ENCODE measurements at regions not wholly inside any gene's neighbourhood (a gene's known extent, or its start where the extent isn't known, plus 50 kb on each side); places are given as distances from the start of the nearest gene placed in this dataset.

DNA sequence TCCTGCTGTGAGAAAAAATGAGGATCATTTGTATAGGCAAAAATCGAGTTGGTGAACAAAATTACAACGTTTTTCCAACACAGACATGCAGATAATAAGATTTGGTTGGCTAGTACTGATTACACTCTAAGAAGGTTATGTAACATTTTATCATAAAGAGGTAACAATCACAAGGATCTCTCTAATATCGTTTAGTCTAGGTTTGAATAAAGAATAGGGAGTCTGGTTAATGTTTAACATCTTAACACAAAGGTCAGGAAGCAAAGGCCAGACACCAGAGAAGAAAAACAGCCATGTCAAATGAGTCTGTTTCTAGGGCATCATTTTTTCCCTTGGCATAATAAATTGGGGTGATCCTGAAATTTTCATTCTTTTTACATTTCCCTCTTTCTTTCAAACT lies 207.4 kb upstream of the CHRM3 start:
- H3K9me2 ChIP-seq (replicated peaks; ENCODE audit: insufficient read depth, low read length): no peaks in the 10 kb centered on the region
- H3F3A ChIP-seq (ENCODE audit: insufficient read depth): no peaks in the 10 kb centered on the region
- H4K20me1 ChIP-seq (ENCODE audit: low read depth, low read length): no peaks in the 10 kb centered on the region
- no peak overlapping the region for H3K4me3 ChIP-seq (ENCODE audit: insufficient read depth, low read length, poor library complexity, severe bottlenecking)
- H3K27ac ChIP-seq (ENCODE audit: low read depth, low read length): no peak overlapping the region
- TF ChIP-seq, protein P1, sequence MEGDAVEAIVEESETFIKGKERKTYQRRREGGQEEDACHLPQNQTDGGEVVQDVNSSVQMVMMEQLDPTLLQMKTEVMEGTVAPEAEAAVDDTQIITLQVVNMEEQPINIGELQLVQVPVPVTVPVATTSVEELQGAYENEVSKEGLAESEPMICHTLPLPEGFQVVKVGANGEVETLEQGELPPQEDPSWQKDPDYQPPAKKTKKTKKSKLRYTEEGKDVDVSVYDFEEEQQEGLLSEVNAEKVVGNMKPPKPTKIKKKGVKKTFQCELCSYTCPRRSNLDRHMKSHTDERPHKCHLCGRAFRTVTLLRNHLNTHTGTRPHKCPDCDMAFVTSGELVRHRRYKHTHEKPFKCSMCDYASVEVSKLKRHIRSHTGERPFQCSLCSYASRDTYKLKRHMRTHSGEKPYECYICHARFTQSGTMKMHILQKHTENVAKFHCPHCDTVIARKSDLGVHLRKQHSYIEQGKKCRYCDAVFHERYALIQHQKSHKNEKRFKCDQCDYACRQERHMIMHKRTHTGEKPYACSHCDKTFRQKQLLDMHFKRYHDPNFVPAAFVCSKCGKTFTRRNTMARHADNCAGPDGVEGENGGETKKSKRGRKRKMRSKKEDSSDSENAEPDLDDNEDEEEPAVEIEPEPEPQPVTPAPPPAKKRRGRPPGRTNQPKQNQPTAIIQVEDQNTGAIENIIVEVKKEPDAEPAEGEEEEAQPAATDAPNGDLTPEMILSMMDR (IDR thresholded peaks at IDR 0.05; ENCODE audit: insufficient read depth, low read length, poor library complexity, severe bottlenecking): no peak
- no peak for TF ChIP-seq EZH2phosphoT487 (conservative IDR thresholded peaks at IDR 0.05; ENCODE audit: low read length)
- no peak overlapping the region for H3K9ac ChIP-seq (ENCODE audit: low read length)
- H3K79me2 ChIP-seq (ENCODE audit: insufficient read depth, low read length): no peaks in the 10 kb centered on the region
- H3K36me3 ChIP-seq (ENCODE audit: low read length): no peaks in the 10 kb centered on the region
- no peaks in the 10 kb centered on the region for H3K27me3 ChIP-seq (ENCODE audit: low read length)
- no peak overlapping the region for H2AFZ ChIP-seq (ENCODE audit: low read depth, low read length, severe bottlenecking)
- H3K4me2 ChIP-seq (ENCODE audit: low read depth, low read length, poor library complexity, severe bottlenecking): no peak overlapping the region
- no peaks in the 10 kb centered on the region for H3K9me3 ChIP-seq (ENCODE audit: insufficient read depth, low read length)

DNA sequence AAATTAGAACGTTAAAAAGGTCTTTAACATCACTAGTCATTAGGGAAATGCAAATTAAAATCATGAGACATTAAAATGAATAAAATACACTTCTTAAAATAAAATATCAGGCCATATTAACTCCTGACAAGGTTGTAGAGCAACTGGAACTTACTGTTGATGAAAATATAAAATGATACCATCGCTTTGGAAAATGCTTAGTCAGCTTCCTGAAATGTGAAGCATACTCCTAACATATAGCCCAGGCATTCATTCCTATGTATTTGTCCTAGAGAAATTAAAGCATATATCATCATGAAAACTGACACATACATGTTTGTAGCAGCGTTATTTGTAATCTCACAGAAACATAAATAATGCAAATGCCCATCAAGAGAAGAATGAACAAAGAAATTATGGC lies 211.5 kb upstream of the CHRM3 start:
- no peak for TF ChIP-seq EZH2phosphoT487 (conservative IDR thresholded peaks at IDR 0.05; ENCODE audit: low read length)
- TF ChIP-seq, protein P1 (IDR thresholded peaks at IDR 0.05; ENCODE audit: insufficient read depth, low read length, poor library complexity, severe bottlenecking): no peak
- Histone ChIP-seq H3K27me3 (ENCODE audit: low read length) (no peaks in the 10 kb centered on the region), H4K20me1 (ENCODE audit: low read depth, low read length) (no peaks in the 10 kb centered on the region), H2AFZ (ENCODE audit: low read depth, low read length, severe bottlenecking) (no peak overlapping the region), H3K4me3 (ENCODE audit: insufficient read depth, low read length, poor library complexity, severe bottlenecking) (no peak overlapping the region), H3K9me3 (ENCODE audit: insufficient read depth, low read length) (no peaks in the 10 kb centered on the region), H3K9me2 (replicated peaks; ENCODE audit: insufficient read depth, low read length) (no peaks in the 10 kb centered on the region), H3K27ac (ENCODE audit: low read depth, low read length) (no peak overlapping the region), H3K79me2 (ENCODE audit: insufficient read depth, low read length) (no peaks in the 10 kb centered on the region), H3K4me2 (ENCODE audit: low read depth, low read length, poor library complexity, severe bottlenecking) (no peak overlapping the region), H3F3A (ENCODE audit: insufficient read depth) (no peaks in the 10 kb centered on the region), H3K9ac (ENCODE audit: low read length) (no peak overlapping the region), H3K36me3 (ENCODE audit: low read length) (no peaks in the 10 kb centered on the region)

DNA sequence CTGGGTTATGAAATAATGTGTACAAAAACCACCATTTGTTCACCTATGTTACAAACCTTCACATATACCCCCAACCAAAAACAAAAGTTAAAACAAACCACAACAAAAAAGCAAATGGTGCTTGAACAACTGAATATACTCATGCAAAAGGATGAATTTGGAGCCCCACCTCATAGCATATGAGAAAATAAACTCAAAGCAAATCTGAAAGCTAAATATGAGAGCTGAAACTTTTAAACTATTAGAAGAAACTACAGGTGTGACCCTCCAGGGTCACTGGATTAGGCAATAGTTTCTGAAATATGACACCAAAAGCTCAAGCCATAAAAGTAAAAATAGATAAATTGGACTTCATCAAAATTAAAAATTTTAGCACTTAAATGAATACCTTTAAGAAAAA lies 215.5 kb upstream of the CHRM3 start:
- Histone ChIP-seq H3K27ac (ENCODE audit: low read depth, low read length) (no peak overlapping the region), H3K27me3 (ENCODE audit: low read length) (no peaks in the 10 kb centered on the region), H3K9me3 (ENCODE audit: insufficient read depth, low read length) (no peaks in the 10 kb centered on the region), H3F3A (ENCODE audit: insufficient read depth) (no peaks in the 10 kb centered on the region), H3K4me2 (ENCODE audit: low read depth, low read length, poor library complexity, severe bottlenecking) (no peak overlapping the region), H3K4me3 (ENCODE audit: insufficient read depth, low read length, poor library complexity, severe bottlenecking) (no peak overlapping the region), H4K20me1 (ENCODE audit: low read depth, low read length) (no peaks in the 10 kb centered on the region), H3K79me2 (ENCODE audit: insufficient read depth, low read length) (no peaks in the 10 kb centered on the region), H2AFZ (ENCODE audit: low read depth, low read length, severe bottlenecking) (no peak overlapping the region), H3K36me3 (ENCODE audit: low read length) (no peaks in the 10 kb centered on the region), H3K9ac (ENCODE audit: low read length) (no peak overlapping the region), H3K9me2 (replicated peaks; ENCODE audit: insufficient read depth, low read length) (no peaks in the 10 kb centered on the region)
- no peak for TF ChIP-seq EZH2phosphoT487 (conservative IDR thresholded peaks at IDR 0.05; ENCODE audit: low read length)
- TF ChIP-seq, protein P1 (IDR thresholded peaks at IDR 0.05; ENCODE audit: insufficient read depth, low read length, poor library complexity, severe bottlenecking): no peak

DNA sequence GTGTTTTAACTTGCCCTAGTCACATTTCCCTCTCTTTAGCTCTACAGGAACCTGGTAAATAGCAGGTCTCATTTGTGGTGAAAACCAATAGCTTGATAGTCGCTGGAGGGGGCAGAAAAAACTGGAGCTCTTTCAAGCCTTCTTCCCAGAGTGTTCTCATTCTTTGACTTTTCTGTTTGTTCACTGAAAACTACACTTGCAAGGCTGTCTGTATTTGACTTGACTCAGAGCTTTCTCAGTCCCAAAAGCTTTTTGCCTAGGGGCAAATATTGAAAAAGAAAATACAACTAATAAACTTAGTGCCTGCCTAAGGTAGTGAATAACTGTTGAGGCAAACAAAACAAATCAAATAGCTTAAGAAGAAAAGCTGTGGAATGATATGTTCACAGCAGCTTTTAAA lies 217.1 kb upstream of the CHRM3 start:
- Histone ChIP-seq H3K79me2 (ENCODE audit: insufficient read depth, low read length) (no peaks in the 10 kb centered on the region), H3K4me2 (ENCODE audit: low read depth, low read length, poor library complexity, severe bottlenecking) (no peak overlapping the region), H3K36me3 (ENCODE audit: low read length) (no peaks in the 10 kb centered on the region), H3K4me3 (ENCODE audit: insufficient read depth, low read length, poor library complexity, severe bottlenecking) (no peak overlapping the region), H3K9ac (ENCODE audit: low read length) (no peak overlapping the region), H3K27me3 (ENCODE audit: low read length) (no peaks in the 10 kb centered on the region), H4K20me1 (ENCODE audit: low read depth, low read length) (no peaks in the 10 kb centered on the region), H2AFZ (ENCODE audit: low read depth, low read length, severe bottlenecking) (no peak overlapping the region), H3K9me2 (replicated peaks; ENCODE audit: insufficient read depth, low read length) (no peaks in the 10 kb centered on the region), H3K27ac (ENCODE audit: low read depth, low read length) (no peak overlapping the region), H3F3A (ENCODE audit: insufficient read depth) (no peaks in the 10 kb centered on the region), H3K9me3 (ENCODE audit: insufficient read depth, low read length) (no peaks in the 10 kb centered on the region)
- TF ChIP-seq, protein P1 (IDR thresholded peaks at IDR 0.05; ENCODE audit: insufficient read depth, low read length, poor library complexity, severe bottlenecking): no peak
- TF ChIP-seq EZH2phosphoT487 (conservative IDR thresholded peaks at IDR 0.05; ENCODE audit: low read length): no peak
